ENCODE measurements at regions not wholly inside any gene's neighbourhood (a gene's known extent, or its start where the extent isn't known, plus 50 kb on each side); places are given as distances from the start of the nearest gene placed in this dataset.
"Not testable (repeated sequence)": the region's sequence is repeated elsewhere in the genome, so short reads cannot be mapped to it uniquely, and the experiment has no call there.

DNA sequence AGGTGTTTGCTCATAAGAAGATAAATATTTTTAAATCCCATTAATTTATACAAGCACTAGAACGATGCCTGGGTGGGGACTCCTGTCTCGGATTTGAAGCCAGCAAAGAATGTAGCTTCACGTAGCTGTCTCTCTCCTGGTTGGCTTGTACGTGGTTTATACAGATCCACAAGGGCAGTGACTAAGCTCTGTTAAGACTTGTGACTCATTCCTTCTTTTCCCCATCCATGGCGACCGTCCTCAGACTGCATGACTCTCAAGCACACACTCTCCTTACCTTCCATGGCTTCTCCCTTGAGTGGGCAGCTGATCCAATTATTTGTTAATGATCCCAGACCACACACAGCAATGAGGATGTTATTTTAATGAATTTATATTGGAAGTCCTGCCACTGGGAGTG is 679.7 kb upstream of the SOX9 start:
- intact Hi-C loops (cut with DNase I; ENCODE audit: low total_unique reads) = no loop called here
- Histone ChIP-seq H3K27ac (no peak overlapping the region), H3K27me3 (no peaks in the 10 kb centered on the region), H3K4me1 (no peaks in the 10 kb centered on the region), H3K4me3 (no peak overlapping the region), H3K9me3 (no peaks in the 10 kb centered on the region), H3K36me3 (no peaks in the 10 kb centered on the region)
- TF ChIP-seq POLR2A (IDR thresholded peaks at IDR 0.05) (no peak), EP300 (IDR thresholded peaks at IDR 0.05) (no peak), POLR2AphosphoS5 (IDR thresholded peaks at IDR 0.05) (no peak)
- TF ChIP-seq, protein P1, sequence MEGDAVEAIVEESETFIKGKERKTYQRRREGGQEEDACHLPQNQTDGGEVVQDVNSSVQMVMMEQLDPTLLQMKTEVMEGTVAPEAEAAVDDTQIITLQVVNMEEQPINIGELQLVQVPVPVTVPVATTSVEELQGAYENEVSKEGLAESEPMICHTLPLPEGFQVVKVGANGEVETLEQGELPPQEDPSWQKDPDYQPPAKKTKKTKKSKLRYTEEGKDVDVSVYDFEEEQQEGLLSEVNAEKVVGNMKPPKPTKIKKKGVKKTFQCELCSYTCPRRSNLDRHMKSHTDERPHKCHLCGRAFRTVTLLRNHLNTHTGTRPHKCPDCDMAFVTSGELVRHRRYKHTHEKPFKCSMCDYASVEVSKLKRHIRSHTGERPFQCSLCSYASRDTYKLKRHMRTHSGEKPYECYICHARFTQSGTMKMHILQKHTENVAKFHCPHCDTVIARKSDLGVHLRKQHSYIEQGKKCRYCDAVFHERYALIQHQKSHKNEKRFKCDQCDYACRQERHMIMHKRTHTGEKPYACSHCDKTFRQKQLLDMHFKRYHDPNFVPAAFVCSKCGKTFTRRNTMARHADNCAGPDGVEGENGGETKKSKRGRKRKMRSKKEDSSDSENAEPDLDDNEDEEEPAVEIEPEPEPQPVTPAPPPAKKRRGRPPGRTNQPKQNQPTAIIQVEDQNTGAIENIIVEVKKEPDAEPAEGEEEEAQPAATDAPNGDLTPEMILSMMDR (IDR thresholded peaks at IDR 0.05) = no peak
- WGBS, 5 donors = 71 to 80% (median 79%) methylated on average over 6 of the region's 6 CpGs
- no peak for DNase-seq

DNA sequence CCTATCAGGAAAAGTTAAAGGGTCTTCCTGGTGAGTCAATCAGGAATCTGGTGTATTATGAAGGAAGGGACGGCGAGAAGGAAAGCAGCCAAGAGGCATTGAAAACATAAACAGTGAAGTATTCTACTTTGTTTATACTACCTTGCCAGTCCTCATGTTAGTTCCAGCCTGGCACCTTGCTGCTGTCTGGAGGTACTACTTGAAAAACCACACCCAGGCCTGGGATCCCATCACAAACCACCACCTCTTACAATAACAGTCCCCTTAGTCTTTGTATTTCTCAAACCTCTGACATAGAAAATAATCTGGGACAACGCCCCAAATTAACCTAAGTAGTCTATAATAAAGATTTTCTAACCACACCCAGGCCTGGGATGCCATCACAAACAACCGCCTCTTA is 676.7 kb upstream of the SOX9 start:
- TF ChIP-seq, protein P1 (IDR thresholded peaks at IDR 0.05) = no peak
- TF ChIP-seq EP300 (IDR thresholded peaks at IDR 0.05) = no peak
- TF ChIP-seq POLR2AphosphoS5 (IDR thresholded peaks at IDR 0.05) = no peak
- no peak for TF ChIP-seq POLR2A (IDR thresholded peaks at IDR 0.05)
- no peak for DNase-seq
- Histone ChIP-seq H3K27me3 (no peaks in the 10 kb centered on the region), H3K36me3 (no peaks in the 10 kb centered on the region), H3K27ac (no peak overlapping the region), H3K4me1 (no peaks in the 10 kb centered on the region), H3K9me3 (no peaks in the 10 kb centered on the region), H3K4me3 (no peak overlapping the region)
- intact Hi-C loops (cut with DNase I; ENCODE audit: low total_unique reads) = no loop called here
- 73 to 81% (median 78%) methylated on average over 4 of the region's 4 CpGs for WGBS, 5 donors

DNA sequence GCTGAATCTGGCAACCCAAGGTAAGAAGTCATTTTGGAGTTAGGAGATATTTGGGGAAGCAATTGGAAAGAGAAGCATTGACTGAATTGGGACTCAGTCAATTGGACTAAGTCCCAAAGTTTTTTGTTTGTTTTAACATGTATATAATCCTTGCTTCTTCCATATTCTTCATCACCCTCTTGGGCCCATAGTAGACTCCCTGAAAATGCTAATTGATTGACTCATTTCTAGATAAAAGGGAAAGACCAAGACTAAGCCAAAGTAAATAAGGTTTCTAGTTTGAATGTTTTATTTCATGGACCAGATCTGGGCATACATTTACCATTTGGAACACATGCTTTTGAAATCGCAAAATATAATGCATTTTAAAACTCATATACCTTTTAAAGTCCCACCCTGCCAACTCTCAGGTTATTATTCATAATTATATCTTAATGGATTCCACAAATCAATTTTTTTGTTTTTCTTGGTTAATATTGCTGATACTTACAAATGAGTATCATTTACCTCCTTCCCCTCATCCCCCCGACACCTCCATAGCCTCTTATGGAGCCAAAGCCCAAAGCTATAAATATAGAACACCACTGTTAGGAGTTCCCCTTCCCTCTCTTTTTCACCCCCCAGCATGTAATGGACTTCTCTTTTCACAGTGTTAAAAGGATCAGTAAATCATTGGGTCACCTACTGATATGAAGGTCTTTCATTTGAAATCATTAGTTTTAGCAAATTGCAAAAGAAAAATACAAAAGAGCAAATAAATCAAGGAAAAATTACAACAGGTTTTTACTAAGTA is 674.0 kb upstream of the SOX9 start:
- Histone ChIP-seq H3K36me3 (no peaks in the 10 kb centered on the region), H3K9me3 (peaks cover 0 to 3% (median 0%) of the 10 kb centered on the region in 4 donors), H3K27ac (no peak overlapping the region), H3K4me3 (no peak overlapping the region), H3K27me3 (no peaks in the 10 kb centered on the region), H3K4me1 (no peaks in the 10 kb centered on the region)
- WGBS, 5 donors = 77 to 90% (median 87%) methylated on average over 2 of the region's 2 CpGs
- TF ChIP-seq POLR2A (IDR thresholded peaks at IDR 0.05) (no peak), POLR2AphosphoS5 (IDR thresholded peaks at IDR 0.05) (no peak), EP300 (IDR thresholded peaks at IDR 0.05) (no peak)
- TF ChIP-seq, protein P1 (IDR thresholded peaks at IDR 0.05) = no peak
- intact Hi-C loops (cut with DNase I; ENCODE audit: low total_unique reads) = no loop called here
- no peak for DNase-seq

DNA sequence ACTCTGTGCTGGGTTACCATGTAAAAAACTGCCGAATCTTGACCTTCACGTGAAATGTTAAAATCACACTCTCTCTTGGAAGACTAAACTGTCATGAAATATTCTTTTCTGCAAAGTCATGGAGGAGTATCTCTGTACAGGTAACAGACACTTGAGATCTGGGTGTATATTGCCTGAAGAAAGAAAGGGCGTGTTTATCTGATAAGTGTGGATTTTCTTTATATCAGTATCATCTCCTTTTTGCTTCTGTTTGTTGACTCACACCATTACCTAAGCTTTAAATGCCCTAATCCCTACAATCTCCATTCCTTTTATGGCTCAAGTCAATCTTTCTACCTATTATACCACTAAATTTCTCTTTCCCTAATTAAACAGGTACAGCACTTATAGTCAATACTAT is 673.2 kb upstream of the SOX9 start:
- no peak overlapping the region for H3K4me3 ChIP-seq
- no peaks in the 10 kb centered on the region for H3K27me3 ChIP-seq
- no peak for DNase-seq
- H3K4me1 ChIP-seq = no peaks in the 10 kb centered on the region
- TF ChIP-seq POLR2AphosphoS5 (IDR thresholded peaks at IDR 0.05) (no peak), EP300 (IDR thresholded peaks at IDR 0.05) (no peak), POLR2A (IDR thresholded peaks at IDR 0.05) (no peak)
- TF ChIP-seq, protein P1 (IDR thresholded peaks at IDR 0.05) = no peak
- intact Hi-C loops (cut with DNase I; ENCODE audit: low total_unique reads) = no loop called here
- 85 to 96% (median 91%) methylated on average over 3 of the region's 3 CpGs for WGBS, 5 donors
- no peaks in the 10 kb centered on the region for H3K36me3 ChIP-seq
- H3K9me3 ChIP-seq = peaks cover 0 to 3% (median 0%) of the 10 kb centered on the region in 4 donors
- H3K27ac ChIP-seq = no peak overlapping the region

DNA sequence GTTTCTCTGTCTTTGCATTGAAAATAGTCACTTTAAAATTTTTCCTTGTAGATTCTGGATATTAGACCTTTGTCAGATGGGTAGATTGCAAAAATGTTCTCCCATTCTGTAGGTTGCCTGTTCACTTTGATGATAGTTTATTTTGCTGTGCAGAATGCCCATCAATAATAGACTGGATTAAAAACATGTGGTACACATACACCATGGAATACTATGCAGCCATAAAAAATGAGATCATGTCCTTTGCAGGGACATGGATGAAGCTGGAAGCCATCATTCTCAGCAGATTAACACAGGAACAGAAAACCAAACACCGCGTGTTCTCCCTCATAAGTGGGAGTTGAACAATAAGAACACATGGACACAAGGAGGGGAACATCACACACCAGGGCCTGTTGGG is 670.2 kb upstream of the SOX9 start:
- H3K4me3 ChIP-seq; H3K4me1 ChIP-seq; H3K9me3 ChIP-seq; H3K27ac ChIP-seq; H3K27me3 ChIP-seq; DNase-seq; H3K36me3 ChIP-seq; intact Hi-C loops (cut with DNase I; ENCODE audit: low total_unique reads): not testable (repeated sequence)
- 68 to 90% (median 70%) methylated on average over 2 of the region's 2 CpGs for WGBS, 5 donors

Data from stomach (tissue), 8 donors.